Suprapubic skin (tissue), 4 donors: ENCODE measurements at regions not wholly inside any gene's neighbourhood (a gene's known extent, or its start where the extent isn't known, plus 50 kb on each side); places are given as distances from the start of the nearest gene placed in this dataset.

Experiments
- DNase-seq, 2 donors: peaks; one replicate each; pipeline ENCODE4 v3.0.0-alpha.2; 2019; ENCODE audit warnings: low spot score in 2 of 2
- H3K27ac ChIP-seq: fragments of 200-600 bp; sonication (generic); one replicate; pipeline ENCODE4 v1.5.1; 2019
- H3K27me3 ChIP-seq: fragments of 200-600 bp; sonication (generic); one replicate; pipeline ENCODE4 v1.5.1; 2019
- H3K36me3 ChIP-seq: fragments of 200-600 bp; sonication (generic); one replicate; pipeline ENCODE4 v1.5.1; 2019
- H3K4me1 ChIP-seq: fragments of 200-600 bp; sonication (generic); one replicate; pipeline ENCODE4 v1.5.1; 2019
- H3K4me3 ChIP-seq: fragments of 200-600 bp; sonication (generic); one replicate; pipeline ENCODE4 v1.5.1; 2019; ENCODE audit warnings: mild to moderate bottlenecking
- H3K9me3 ChIP-seq: fragments of 200-600 bp; sonication (generic); one replicate; pipeline ENCODE4 v1.5.1; 2019
- EP300 ChIP-seq: sonication (generic); formaldehyde crosslinking; IDR thresholded peaks from one replicate; pipeline ENCODE4 v1.6.1; 2017; ENCODE audit warnings: antibody characterized with exemption
- POLR2A ChIP-seq, 2 donors: fragments of 450-650 bp; IDR thresholded peaks; one replicate each; pipeline ENCODE4 v1.6.1; 2017; ENCODE audit warnings: antibody characterized with exemption in 2 of 2, mild to moderate bottlenecking in 2 of 2, moderate library complexity in 2 of 2
- POLR2AphosphoS5 ChIP-seq, 3 donors: sonication (generic); formaldehyde crosslinking; IDR thresholded peaks; one replicate each; pipeline ENCODE4 v1.6.1; 2017; ENCODE audit warnings: antibody characterized with exemption in 3 of 3
- WGBS: methylation state at CpG from one replicate; pipeline ENCODE4 v1.1.5; 2018; 5-methylcytosine and 5-hydroxymethylcytosine counted together
- TF ChIP-seq, protein P1 (sequence below), 2 donors: fragments of 200-600 bp in 1 of 2; fragments of 450-650 bp in 1 of 2; sonication (generic) in 1 of 2; IDR thresholded peaks; one replicate each; pipeline ENCODE4 v1.5.1; 2016 to 2019; ENCODE audit warnings: antibody characterized with exemption in 2 of 2, mild to moderate bottlenecking in 1 of 2, moderate library complexity in 1 of 2

DNA sequence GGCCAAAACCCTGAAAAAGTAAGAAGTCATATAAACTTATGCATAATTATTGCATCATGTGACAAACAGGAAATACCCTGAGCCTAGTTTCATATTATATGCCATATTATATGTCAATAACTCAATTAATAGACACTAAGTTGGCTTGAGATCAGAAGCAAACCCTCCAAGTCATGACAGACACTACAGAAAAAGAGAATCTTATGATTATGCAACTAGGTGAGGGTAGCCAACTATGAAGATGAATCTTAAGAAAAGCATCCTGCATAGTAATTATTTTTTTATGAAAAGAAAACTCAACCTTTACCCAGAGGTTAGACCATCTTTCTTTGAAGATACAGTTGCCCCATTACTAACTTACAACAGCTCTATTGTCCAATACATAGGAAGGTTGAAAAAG is 192.4 kb upstream of the VEPH1 start:
- DNase-seq = no peak
- H3K36me3 ChIP-seq = no peaks in the 10 kb centered on the region
- no peaks in the 10 kb centered on the region for H3K27me3 ChIP-seq
- no peak overlapping the region for H3K27ac ChIP-seq
- no peaks in the 10 kb centered on the region for H3K4me1 ChIP-seq
- H3K9me3 ChIP-seq = no peaks in the 10 kb centered on the region
- H3K4me3 ChIP-seq = no peak overlapping the region
- TF ChIP-seq, protein P1, sequence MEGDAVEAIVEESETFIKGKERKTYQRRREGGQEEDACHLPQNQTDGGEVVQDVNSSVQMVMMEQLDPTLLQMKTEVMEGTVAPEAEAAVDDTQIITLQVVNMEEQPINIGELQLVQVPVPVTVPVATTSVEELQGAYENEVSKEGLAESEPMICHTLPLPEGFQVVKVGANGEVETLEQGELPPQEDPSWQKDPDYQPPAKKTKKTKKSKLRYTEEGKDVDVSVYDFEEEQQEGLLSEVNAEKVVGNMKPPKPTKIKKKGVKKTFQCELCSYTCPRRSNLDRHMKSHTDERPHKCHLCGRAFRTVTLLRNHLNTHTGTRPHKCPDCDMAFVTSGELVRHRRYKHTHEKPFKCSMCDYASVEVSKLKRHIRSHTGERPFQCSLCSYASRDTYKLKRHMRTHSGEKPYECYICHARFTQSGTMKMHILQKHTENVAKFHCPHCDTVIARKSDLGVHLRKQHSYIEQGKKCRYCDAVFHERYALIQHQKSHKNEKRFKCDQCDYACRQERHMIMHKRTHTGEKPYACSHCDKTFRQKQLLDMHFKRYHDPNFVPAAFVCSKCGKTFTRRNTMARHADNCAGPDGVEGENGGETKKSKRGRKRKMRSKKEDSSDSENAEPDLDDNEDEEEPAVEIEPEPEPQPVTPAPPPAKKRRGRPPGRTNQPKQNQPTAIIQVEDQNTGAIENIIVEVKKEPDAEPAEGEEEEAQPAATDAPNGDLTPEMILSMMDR (IDR thresholded peaks at IDR 0.05) = no peak
- no peak for TF ChIP-seq POLR2AphosphoS5 (IDR thresholded peaks at IDR 0.05)

DNA sequence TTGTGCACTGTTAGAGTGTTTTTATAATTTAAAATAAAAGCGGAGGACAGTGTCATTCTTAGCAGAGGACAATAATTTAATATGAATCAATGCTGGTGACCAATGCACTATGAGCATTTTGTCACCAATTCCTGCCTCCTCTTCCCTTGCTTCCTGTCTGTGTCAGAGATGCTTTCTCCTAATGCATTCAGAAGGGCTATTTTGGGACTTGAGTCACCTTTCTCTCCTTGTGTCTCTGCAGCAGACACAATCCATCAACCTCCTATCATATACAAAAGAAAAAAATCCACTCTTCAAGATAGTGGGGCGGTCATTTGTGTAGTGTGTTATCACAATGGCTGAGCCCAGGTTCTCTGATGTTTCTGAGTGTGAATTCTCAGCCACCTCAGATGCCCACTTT is 191.9 kb upstream of the VEPH1 start:
- H3K27ac ChIP-seq = no peak overlapping the region
- no peak for DNase-seq
- H3K27me3 ChIP-seq = no peaks in the 10 kb centered on the region
- no peak overlapping the region for H3K4me3 ChIP-seq
- no peaks in the 10 kb centered on the region for H3K4me1 ChIP-seq
- WGBS = 88% methylated on average over 2 of the region's 2 CpGs
- no peak for TF ChIP-seq POLR2A (IDR thresholded peaks at IDR 0.05)
- TF ChIP-seq, protein P1 (IDR thresholded peaks at IDR 0.05) = no peak
- TF ChIP-seq POLR2AphosphoS5 (IDR thresholded peaks at IDR 0.05) = no peak
- no peak for TF ChIP-seq EP300
- no peaks in the 10 kb centered on the region for H3K36me3 ChIP-seq
- no peaks in the 10 kb centered on the region for H3K9me3 ChIP-seq

GRCh38 chr3:157693762-157694161 is 190.5 kb upstream of the VEPH1 start:
- TF ChIP-seq POLR2A (IDR thresholded peaks at IDR 0.05) (no peak), EP300 (no peak), POLR2AphosphoS5 (IDR thresholded peaks at IDR 0.05) (no peak)
- TF ChIP-seq, protein P1 (IDR thresholded peaks at IDR 0.05) = no peak
- no peak overlapping the region for H3K4me3 ChIP-seq
- DNase-seq = no peak
- no peaks in the 10 kb centered on the region for H3K4me1 ChIP-seq
- 82% methylated on average over 1 of the region's 1 CpG for WGBS
- no peaks in the 10 kb centered on the region for H3K36me3 ChIP-seq
- H3K27ac ChIP-seq = no peak overlapping the region
- H3K27me3 ChIP-seq = no peaks in the 10 kb centered on the region
- H3K9me3 ChIP-seq = no peaks in the 10 kb centered on the region

DNA sequence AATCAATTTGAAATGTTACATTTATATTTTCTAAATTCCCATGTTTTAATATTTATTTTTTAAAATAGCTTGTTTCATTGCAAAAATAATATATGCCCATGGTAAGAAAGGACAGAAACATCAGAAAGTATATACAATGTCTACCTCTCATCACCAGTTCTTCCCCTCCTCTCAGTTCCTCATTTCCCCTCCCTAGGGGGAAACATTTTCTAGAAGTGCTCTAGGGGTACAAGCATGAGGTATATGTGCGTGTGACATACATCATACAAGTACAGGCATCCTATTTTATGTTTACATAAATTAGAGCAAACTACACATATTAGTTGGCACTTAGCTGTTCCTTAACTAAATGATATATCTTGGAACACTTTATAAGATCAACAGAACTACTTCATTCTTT is 189.3 kb upstream of the VEPH1 start:
- no peak for DNase-seq
- H3K4me1 ChIP-seq = no peaks in the 10 kb centered on the region
- no peaks in the 10 kb centered on the region for H3K27me3 ChIP-seq
- H3K9me3 ChIP-seq = no peaks in the 10 kb centered on the region
- WGBS = 90% methylated on average over 1 of the region's 1 CpG
- no peaks in the 10 kb centered on the region for H3K36me3 ChIP-seq
- H3K27ac ChIP-seq = no peak overlapping the region
- no peak overlapping the region for H3K4me3 ChIP-seq
- TF ChIP-seq, protein P1 (IDR thresholded peaks at IDR 0.05) = no peak
- no peak for TF ChIP-seq POLR2A (IDR thresholded peaks at IDR 0.05)
- TF ChIP-seq EP300 = no peak
- no peak for TF ChIP-seq POLR2AphosphoS5 (IDR thresholded peaks at IDR 0.05)

DNA sequence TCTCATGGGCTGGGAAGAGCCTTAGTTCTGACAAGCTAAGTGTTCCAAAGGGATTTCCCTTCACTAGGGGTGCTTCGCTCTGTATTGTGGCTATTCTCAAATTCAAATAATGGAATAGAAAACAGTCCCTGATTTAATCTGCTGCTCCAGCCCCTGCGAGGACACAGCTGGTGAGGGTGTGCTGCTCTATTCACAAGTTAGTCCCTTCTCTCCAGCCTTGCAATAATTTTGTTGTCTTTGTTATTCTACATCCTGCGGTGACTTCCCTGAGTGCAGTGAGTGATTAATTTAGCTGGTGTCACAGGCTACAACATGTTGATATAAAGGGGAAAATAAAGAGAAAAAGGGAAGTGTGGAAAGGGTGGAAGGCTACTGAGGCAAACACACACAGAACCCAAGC is 180.5 kb upstream of the VEPH1 start:
- Histone ChIP-seq H3K4me3 (no peak overlapping the region), H3K4me1 (no peaks in the 10 kb centered on the region), H3K9me3 (no peaks in the 10 kb centered on the region), H3K36me3 (no peaks in the 10 kb centered on the region), H3K27ac (no peak overlapping the region), H3K27me3 (no peaks in the 10 kb centered on the region)
- no peak for TF ChIP-seq POLR2AphosphoS5 (IDR thresholded peaks at IDR 0.05)
- no peak for DNase-seq
- WGBS = 79% methylated on average over 3 of the region's 3 CpGs

DNA sequence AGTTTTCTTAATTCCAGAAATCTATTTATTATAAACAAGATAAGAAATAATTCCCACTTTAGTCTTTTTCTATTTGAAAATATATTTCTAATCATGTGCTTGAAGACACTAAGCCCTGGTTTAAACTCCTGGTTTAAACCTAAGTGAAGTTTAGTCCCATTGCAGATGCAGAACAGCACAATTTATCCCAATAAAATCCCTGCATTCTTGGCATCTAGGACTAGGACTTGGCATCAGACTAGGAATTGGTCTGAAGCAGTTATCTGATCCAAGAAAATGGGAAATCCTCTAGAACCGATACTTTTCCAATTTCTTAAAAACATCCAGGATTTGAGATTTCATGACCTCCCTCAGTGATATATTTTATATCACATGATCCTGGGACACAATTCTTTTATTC is 168.8 kb upstream of the VEPH1 start:
- no peaks in the 10 kb centered on the region for H3K9me3 ChIP-seq
- no peak overlapping the region for H3K4me3 ChIP-seq
- no peak for TF ChIP-seq EP300
- TF ChIP-seq POLR2A (IDR thresholded peaks at IDR 0.05) = no peak
- TF ChIP-seq, protein P1 (IDR thresholded peaks at IDR 0.05) = no peak
- TF ChIP-seq POLR2AphosphoS5 (IDR thresholded peaks at IDR 0.05) = no peak
- no peak for DNase-seq
- H3K4me1 ChIP-seq = no peaks in the 10 kb centered on the region
- WGBS = 72% methylated on average over 1 of the region's 1 CpG
- H3K36me3 ChIP-seq = no peaks in the 10 kb centered on the region
- no peak overlapping the region for H3K27ac ChIP-seq
- no peaks in the 10 kb centered on the region for H3K27me3 ChIP-seq
